ENCODE measurements at regions not wholly inside any gene's neighbourhood (a gene's known extent, or its start where the extent isn't known, plus 50 kb on each side); places are given as distances from the start of the nearest gene placed in this dataset.

DNA sequence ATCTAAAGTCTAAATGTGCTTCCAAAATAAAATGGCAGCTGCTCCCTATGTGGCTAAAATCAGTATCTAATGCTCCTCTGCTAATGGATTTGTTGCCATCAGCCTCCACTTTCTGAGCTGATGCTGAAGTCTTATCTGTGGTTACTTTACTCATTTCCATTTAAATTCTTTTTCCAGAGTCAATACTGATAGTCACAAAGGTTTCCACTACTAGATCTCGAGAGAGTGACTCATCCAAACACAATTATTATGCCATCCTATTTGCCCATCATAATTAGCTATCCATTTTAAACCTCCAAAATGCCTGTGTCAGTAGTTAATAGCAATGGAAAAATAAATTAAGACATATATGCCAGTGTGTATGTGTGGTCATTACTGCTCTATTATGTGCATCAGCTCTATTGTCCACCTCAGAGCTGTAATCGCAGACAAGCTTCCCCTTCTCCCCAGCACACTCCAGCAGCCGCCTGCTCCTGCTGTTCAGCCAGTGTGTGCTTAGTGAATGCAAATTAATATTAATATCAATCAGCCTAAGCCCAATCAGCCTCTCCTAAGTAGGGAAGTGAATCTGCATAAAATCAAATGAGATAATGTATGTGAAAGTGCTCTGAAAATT, 199.8 kb upstream of the ZIC3 start:
- no peak overlapping the region for H3K27ac ChIP-seq (ENCODE audit: low read depth in 2 of 2, low read length in 1 of 2)
- POLR2A ChIA-PET, result no interaction called here
- H3K27me3 ChIP-seq (ENCODE audit: insufficient read depth), result no peaks in the 10 kb centered on the region
- H3K9me3 ChIP-seq, result no peaks in the 10 kb centered on the region
- no peak overlapping the region for H2AFZ ChIP-seq (ENCODE audit: low read depth)
- no peaks in the 10 kb centered on the region for H3K4me1 ChIP-seq (ENCODE audit: control insufficient read depth in 1 of 2, insufficient read depth in 2 of 2, low read depth in 1 of 2, low read length in 1 of 2)
- H3K79me2 ChIP-seq (ENCODE audit: insufficient read depth), result no peaks in the 10 kb centered on the region
- H3K4me2 ChIP-seq, result no peak overlapping the region
- CTCF ChIA-PET, result no interaction called here
- 0% methylated on average over 3 of the region's 3 CpGs for WGBS (ENCODE audit: low lambda C conversion rate)
- no peak overlapping the region for H3K9ac ChIP-seq
- H3K9me2 ChIP-seq, result no peaks in the 10 kb centered on the region
- TF ChIP-seq SIN3A (IDR thresholded peaks at IDR 0.05; ENCODE audit: borderline replicate concordance, low read depth, low read length), result no peak
- no peak for TF ChIP-seq FOXM1 (IDR thresholded peaks at IDR 0.05; ENCODE audit: low read depth)
- TF ChIP-seq TCF12 (IDR thresholded peaks at IDR 0.05), result no peak
- TF ChIP-seq NFIC (IDR thresholded peaks at IDR 0.05; ENCODE audit: borderline replicate concordance), result no peak
- H3K4me3 ChIP-seq (ENCODE audit: low read depth in 2 of 2, low read length in 1 of 2), result no peak overlapping the region
- no peaks in the 10 kb centered on the region for H3F3A ChIP-seq (replicated peaks; ENCODE audit: insufficient read depth)
- H3K36me3 ChIP-seq (replicated peaks in 1 of 2; ENCODE audit: control insufficient read depth in 1 of 2, insufficient read depth in 2 of 2, low read length in 1 of 2), result no peaks in the 10 kb centered on the region
- no peak for DNase-seq
- no peaks in the 10 kb centered on the region for H4K20me1 ChIP-seq (ENCODE audit: insufficient read depth)

GRCh38 chrX:137363559-137363958, 202.4 kb upstream of the ZIC3 start:
- no peak overlapping the region for H2AFZ ChIP-seq (ENCODE audit: low read depth)
- WGBS (ENCODE audit: low lambda C conversion rate), result 8% methylated on average over 1 of the region's 1 CpG
- H3K9ac ChIP-seq, result no peak overlapping the region
- no peak overlapping the region for H3K4me3 ChIP-seq (ENCODE audit: low read depth in 2 of 2, low read length in 1 of 2)
- H3K9me2 ChIP-seq, result no peaks in the 10 kb centered on the region
- H3K36me3 ChIP-seq (replicated peaks in 1 of 2; ENCODE audit: control insufficient read depth in 1 of 2, insufficient read depth in 2 of 2, low read length in 1 of 2), result no peaks in the 10 kb centered on the region
- no peaks in the 10 kb centered on the region for H3K9me3 ChIP-seq
- H3F3A ChIP-seq (replicated peaks; ENCODE audit: insufficient read depth), result no peaks in the 10 kb centered on the region
- no peaks in the 10 kb centered on the region for H3K27me3 ChIP-seq (ENCODE audit: insufficient read depth)
- no peak for DNase-seq
- POLR2A ChIA-PET, result no interaction called here
- TF ChIP-seq RFX5 (IDR thresholded peaks at IDR 0.05; ENCODE audit: low read length) (no peak), CHD2 (IDR thresholded peaks at IDR 0.05; ENCODE audit: low read length, partially characterized antibody) (no peak), EZH2phosphoT487 (IDR thresholded peaks at IDR 0.05; ENCODE audit: borderline replicate concordance, low read depth) (no peak), NFIC (IDR thresholded peaks at IDR 0.05; ENCODE audit: borderline replicate concordance) (no peak), REST (IDR thresholded peaks at IDR 0.05; ENCODE audit: low read depth, low read length) (no peak), TCF12 (IDR thresholded peaks at IDR 0.05) (no peak), ZBTB33 (IDR thresholded peaks at IDR 0.05; ENCODE audit: borderline replicate concordance, low read depth) (no peak)
- TF ChIP-seq, protein P1, sequence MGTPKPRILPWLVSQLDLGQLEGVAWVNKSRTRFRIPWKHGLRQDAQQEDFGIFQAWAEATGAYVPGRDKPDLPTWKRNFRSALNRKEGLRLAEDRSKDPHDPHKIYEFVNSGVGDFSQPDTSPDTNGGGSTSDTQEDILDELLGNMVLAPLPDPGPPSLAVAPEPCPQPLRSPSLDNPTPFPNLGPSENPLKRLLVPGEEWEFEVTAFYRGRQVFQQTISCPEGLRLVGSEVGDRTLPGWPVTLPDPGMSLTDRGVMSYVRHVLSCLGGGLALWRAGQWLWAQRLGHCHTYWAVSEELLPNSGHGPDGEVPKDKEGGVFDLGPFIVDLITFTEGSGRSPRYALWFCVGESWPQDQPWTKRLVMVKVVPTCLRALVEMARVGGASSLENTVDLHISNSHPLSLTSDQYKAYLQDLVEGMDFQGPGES (IDR thresholded peaks at IDR 0.05; ENCODE audit: low read depth, low read length), result no peak
- no peak overlapping the region for H3K4me2 ChIP-seq
- H3K79me2 ChIP-seq (ENCODE audit: insufficient read depth), result no peaks in the 10 kb centered on the region
- no peaks in the 10 kb centered on the region for H3K4me1 ChIP-seq (ENCODE audit: control insufficient read depth in 1 of 2, insufficient read depth in 2 of 2, low read depth in 1 of 2, low read length in 1 of 2)
- CTCF ChIA-PET, result no interaction called here
- H3K27ac ChIP-seq (ENCODE audit: low read depth in 2 of 2, low read length in 1 of 2), result no peak overlapping the region
- H4K20me1 ChIP-seq (ENCODE audit: insufficient read depth), result no peaks in the 10 kb centered on the region

All from SK-N-SH (cell line).